ENCODE measurements at regions not wholly inside any gene's neighbourhood (a gene's known extent, or its start where the extent isn't known, plus 50 kb on each side); places are given as distances from the start of the nearest gene placed in this dataset.
"Not testable (repeated sequence)": the region's sequence is repeated elsewhere in the genome, so short reads cannot be mapped to it uniquely, and the experiment has no call there.

- no peak for DNase-seq
- Mint-ChIP-seq H3K36me3 (no peaks in the 10 kb centered on the region), H3K4me3 (no peak overlapping the region), H3K27ac (no peak overlapping the region), H3K27me3 (peaks cover 15% of the 10 kb centered on the region), H3K9me3 (no peaks in the 10 kb centered on the region), H3K4me1 (no peaks in the 10 kb centered on the region)
- CTCF ChIA-PET, result interaction anchor here (1.2 kb wide), 1 partner anchor 10 kb away, joined by 3 read pairs; no protein-coding TSS in a partner anchor
These were observed 204.6 kb downstream of the PDGFRA start for GRCh38 chr4:54433686-54434085.

GRCh38 chr4:54439831-54440243 is 210.7 kb downstream of the PDGFRA start:
- H3K9me3 Mint-ChIP-seq, result no peaks in the 10 kb centered on the region
- CTCF ChIA-PET, result interaction anchor here (0.8 to 2.5 kb wide), 10 partner anchors 8 to 206 kb away, joined by 3 to 8 read pairs (median 4); no protein-coding TSS in a partner anchor
- H3K27me3 Mint-ChIP-seq, result peaks cover 4% of the 10 kb centered on the region
- H3K4me1 Mint-ChIP-seq, result no peaks in the 10 kb centered on the region
- H3K27ac Mint-ChIP-seq, result no peak overlapping the region
- H3K4me3 Mint-ChIP-seq, result no peak overlapping the region
- H3K36me3 Mint-ChIP-seq, result no peaks in the 10 kb centered on the region
- no peak for DNase-seq

GRCh38 chr4:54440394-54441136 is 211.5 kb downstream of the PDGFRA start:
- H3K4me3 Mint-ChIP-seq, result no peak overlapping the region
- no peaks in the 10 kb centered on the region for H3K36me3 Mint-ChIP-seq
- peaks cover 4% of the 10 kb centered on the region for H3K27me3 Mint-ChIP-seq
- no peaks in the 10 kb centered on the region for H3K9me3 Mint-ChIP-seq
- CTCF ChIA-PET, result interaction anchor here (0.8 to 2.5 kb wide), 8 partner anchors 8 to 206 kb away, joined by 3 to 8 read pairs (median 4); no protein-coding TSS in a partner anchor
- DNase-seq, result no peak
- H3K27ac Mint-ChIP-seq, result no peak overlapping the region
- H3K4me1 Mint-ChIP-seq, result no peaks in the 10 kb centered on the region

GRCh38 chr4:54445866-54446265 is 211.9 kb upstream of the KIT start:
- no peak for DNase-seq
- Mint-ChIP-seq H3K4me1 (no peaks in the 10 kb centered on the region), H3K36me3 (no peaks in the 10 kb centered on the region), H3K27ac (no peak overlapping the region), H3K27me3 (no peaks in the 10 kb centered on the region), H3K4me3 (no peak overlapping the region), H3K9me3 (peaks cover 9% of the 10 kb centered on the region)
- CTCF ChIA-PET, result interaction anchor here (0.6 kb wide), 1 partner anchor 172 kb away, joined by 3 read pairs; no protein-coding TSS in a partner anchor

GRCh38 chr4:54446581-54446980 is 211.2 kb upstream of the KIT start:
- Mint-ChIP-seq H3K9me3 (peaks cover 9% of the 10 kb centered on the region), H3K27me3 (no peaks in the 10 kb centered on the region), H3K27ac (no peak overlapping the region), H3K36me3 (no peaks in the 10 kb centered on the region), H3K4me1 (no peaks in the 10 kb centered on the region), H3K4me3 (no peak overlapping the region)
- CTCF ChIA-PET, result no interaction called here
- no peak for DNase-seq

- no peaks in the 10 kb centered on the region for H3K4me1 Mint-ChIP-seq
- no peaks in the 10 kb centered on the region for H3K36me3 Mint-ChIP-seq
- H3K27ac Mint-ChIP-seq, result no peak overlapping the region
- CTCF ChIA-PET, result no interaction called here
- H3K27me3 Mint-ChIP-seq, result no peaks in the 10 kb centered on the region
- H3K9me3 Mint-ChIP-seq, result peaks cover 9% of the 10 kb centered on the region
- no peak overlapping the region for H3K4me3 Mint-ChIP-seq
- no peak for DNase-seq
These were observed 210.5 kb upstream of the KIT start for GRCh38 chr4:54447304-54447703.

- Mint-ChIP-seq H3K36me3 (no peaks in the 10 kb centered on the region), H3K27ac (no peak overlapping the region), H3K4me1 (no peaks in the 10 kb centered on the region), H3K4me3 (no peak overlapping the region), H3K27me3 (no peaks in the 10 kb centered on the region), H3K9me3 (peaks cover 9% of the 10 kb centered on the region)
- DNase-seq, result no peak
- CTCF ChIA-PET, result no interaction called here
These were observed 207.8 kb upstream of the KIT start for GRCh38 chr4:54449999-54450398.

GRCh38 chr4:54466960-54467359 is 190.8 kb upstream of the KIT start:
- H3K27ac Mint-ChIP-seq, H3K27me3 Mint-ChIP-seq, H3K36me3 Mint-ChIP-seq, H3K4me1 Mint-ChIP-seq, DNase-seq, CTCF ChIA-PET, H3K4me3 Mint-ChIP-seq: not testable (repeated sequence)
- peaks cover 10% of the 10 kb centered on the region for H3K9me3 Mint-ChIP-seq

- no peaks in the 10 kb centered on the region for H3K4me1 Mint-ChIP-seq
- no peak overlapping the region for H3K4me3 Mint-ChIP-seq
- H3K36me3 Mint-ChIP-seq, result no peaks in the 10 kb centered on the region
- H3K27ac Mint-ChIP-seq, result no peak overlapping the region
- H3K27me3 Mint-ChIP-seq, result no peaks in the 10 kb centered on the region
- peaks cover 2% of the 10 kb centered on the region for H3K9me3 Mint-ChIP-seq
- CTCF ChIA-PET, result no interaction called here
- DNase-seq, result no peak
These were observed 184.6 kb upstream of the KIT start for GRCh38 chr4:54473077-54473545.

GRCh38 chr4:54473798-54474197 is 184.0 kb upstream of the KIT start:
- DNase-seq, result no peak
- Mint-ChIP-seq H3K27me3 (no peaks in the 10 kb centered on the region), H3K27ac (no peak overlapping the region), H3K36me3 (no peaks in the 10 kb centered on the region), H3K4me3 (no peak overlapping the region), H3K9me3 (peaks cover 2% of the 10 kb centered on the region), H3K4me1 (no peaks in the 10 kb centered on the region)
- CTCF ChIA-PET, result no interaction called here

GRCh38 chr4:54475546-54475945 is 182.2 kb upstream of the KIT start:
- no peaks in the 10 kb centered on the region for H3K27me3 Mint-ChIP-seq
- no peak overlapping the region for H3K4me3 Mint-ChIP-seq
- CTCF ChIA-PET, result no interaction called here
- no peak overlapping the region for H3K27ac Mint-ChIP-seq
- no peaks in the 10 kb centered on the region for H3K36me3 Mint-ChIP-seq
- H3K4me1 Mint-ChIP-seq, result no peaks in the 10 kb centered on the region
- peaks cover 2% of the 10 kb centered on the region for H3K9me3 Mint-ChIP-seq
- no peak for DNase-seq

- DNase-seq, result no peak
- H3K36me3 Mint-ChIP-seq, result no peaks in the 10 kb centered on the region
- H3K27me3 Mint-ChIP-seq, result no peaks in the 10 kb centered on the region
- H3K27ac Mint-ChIP-seq, result no peak overlapping the region
- H3K4me1 Mint-ChIP-seq, result no peaks in the 10 kb centered on the region
- H3K4me3 Mint-ChIP-seq, result no peak overlapping the region
- CTCF ChIA-PET, result no interaction called here
- H3K9me3 Mint-ChIP-seq, result peaks cover 2% of the 10 kb centered on the region
These were observed 175.1 kb upstream of the KIT start for GRCh38 chr4:54482529-54483200.

GRCh38 chr4:54484383-54484782 is 173.4 kb upstream of the KIT start:
- H3K27me3 Mint-ChIP-seq, result no peaks in the 10 kb centered on the region
- H3K4me3 Mint-ChIP-seq, result no peak overlapping the region
- H3K36me3 Mint-ChIP-seq, result no peaks in the 10 kb centered on the region
- H3K4me1 Mint-ChIP-seq, result no peaks in the 10 kb centered on the region
- no peak overlapping the region for H3K27ac Mint-ChIP-seq
- H3K9me3 Mint-ChIP-seq, result no peaks in the 10 kb centered on the region
- CTCF ChIA-PET, result no interaction called here
- no peak for DNase-seq

GRCh38 chr4:54487491-54487890 is 170.3 kb upstream of the KIT start:
- no peak overlapping the region for H3K4me3 Mint-ChIP-seq
- no peaks in the 10 kb centered on the region for H3K36me3 Mint-ChIP-seq
- no peaks in the 10 kb centered on the region for H3K27me3 Mint-ChIP-seq
- CTCF ChIA-PET, result no interaction called here
- H3K27ac Mint-ChIP-seq, result no peak overlapping the region
- DNase-seq, result no peak
- H3K4me1 Mint-ChIP-seq, result no peaks in the 10 kb centered on the region
- H3K9me3 Mint-ChIP-seq, result no peaks in the 10 kb centered on the region

- DNase-seq, result no peak
- Mint-ChIP-seq H3K4me1 (peaks cover 5% of the 10 kb centered on the region), H3K4me3 (no peak overlapping the region), H3K36me3 (no peaks in the 10 kb centered on the region), H3K27ac (no peak overlapping the region), H3K27me3 (no peaks in the 10 kb centered on the region), H3K9me3 (no peaks in the 10 kb centered on the region)
- CTCF ChIA-PET, result no interaction called here
These were observed 163.9 kb upstream of the KIT start for GRCh38 chr4:54493862-54494261.
